ENCODE measurements at regions not wholly inside any gene's neighbourhood (a gene's known extent, or its start where the extent isn't known, plus 50 kb on each side); places are given as distances from the start of the nearest gene placed in this dataset.

- intact Hi-C loops (cut with DNase I) = no loop called here
- no peaks in the 10 kb centered on the region for H3K9me3 ChIP-seq
- no peaks in the 10 kb centered on the region for H3K36me3 ChIP-seq (replicated peaks in 1 of 2; ENCODE audit: insufficient read depth in 1 of 2, low read depth in 2 of 2)
- H3K4me1 ChIP-seq = no peaks in the 10 kb centered on the region
- DNase-seq (no peak), ATAC-seq (no peak)
- no peak overlapping the region for H3K27ac ChIP-seq
- no peak overlapping the region for H3K4me3 ChIP-seq
- H3K27me3 ChIP-seq = no peaks in the 10 kb centered on the region
- TF ChIP-seq CTCF (IDR thresholded peaks at IDR 0.05) = no peak
- no peak for TF ChIP-seq POLR2A (IDR thresholded peaks at IDR 0.05)
- 60 to 66% methylated on average over 3 of the region's 3 CpGs for WGBS, 2 donors
Observed at GRCh38 chr15:61764141-61764540, 296.1 kb downstream of the VPS13C start.

- DNase-seq (no peak), ATAC-seq (no peak)
- H3K4me1 ChIP-seq = no peaks in the 10 kb centered on the region
- no peak overlapping the region for H3K27ac ChIP-seq
- H3K27me3 ChIP-seq = no peaks in the 10 kb centered on the region
- no peaks in the 10 kb centered on the region for H3K36me3 ChIP-seq (replicated peaks in 1 of 2; ENCODE audit: insufficient read depth in 1 of 2, low read depth in 2 of 2)
- intact Hi-C loops (cut with DNase I) = no loop called here
- H3K9me3 ChIP-seq = no peaks in the 10 kb centered on the region
- TF ChIP-seq POLR2A (IDR thresholded peaks at IDR 0.05) (no peak), CTCF (IDR thresholded peaks at IDR 0.05) (no peak)
- 55% methylated on average over 3 of the region's 3 CpGs for WGBS, 2 donors
- no peak overlapping the region for H3K4me3 ChIP-seq
Observed at GRCh38 chr15:61762676-61763075, 297.6 kb downstream of the VPS13C start.

- H3K4me1 ChIP-seq = no peaks in the 10 kb centered on the region
- no peak for DNase-seq
- intact Hi-C loops (cut with DNase I) = no loop called here
- no peaks in the 10 kb centered on the region for H3K27me3 ChIP-seq
- WGBS, 2 donors = 51 to 79% methylated on average over 2 of the region's 2 CpGs
- TF ChIP-seq POLR2A (IDR thresholded peaks at IDR 0.05) = no peak
- TF ChIP-seq CTCF (IDR thresholded peaks at IDR 0.05) = no peak
- no peaks in the 10 kb centered on the region for H3K36me3 ChIP-seq (replicated peaks in 1 of 2; ENCODE audit: insufficient read depth in 1 of 2, low read depth in 2 of 2)
- H3K4me3 ChIP-seq = no peak overlapping the region
- H3K27ac ChIP-seq = no peak overlapping the region
- no peak for ATAC-seq
- no peaks in the 10 kb centered on the region for H3K9me3 ChIP-seq
Observed at GRCh38 chr15:61759639-61760038, 300.6 kb downstream of the VPS13C start.

- H3K27me3 ChIP-seq = no peaks in the 10 kb centered on the region
- no peak for TF ChIP-seq POLR2A (IDR thresholded peaks at IDR 0.05)
- TF ChIP-seq CTCF (IDR thresholded peaks at IDR 0.05) = no peak
- H3K9me3 ChIP-seq = no peaks in the 10 kb centered on the region
- H3K36me3 ChIP-seq (replicated peaks in 1 of 2; ENCODE audit: insufficient read depth in 1 of 2, low read depth in 2 of 2) = no peaks in the 10 kb centered on the region
- no peak overlapping the region for H3K27ac ChIP-seq
- no peak for ATAC-seq
- WGBS, 2 donors = 82 to 85% methylated on average over 4 of the region's 4 CpGs
- DNase-seq = no peak
- H3K4me1 ChIP-seq = no peaks in the 10 kb centered on the region
- no peak overlapping the region for H3K4me3 ChIP-seq
- intact Hi-C loops (cut with DNase I) = no loop called here
Observed at GRCh38 chr15:61756071-61756820, 304.0 kb downstream of the VPS13C start.

GRCh38 chr15:61755467-61755866, 304.8 kb downstream of the VPS13C start:
- no peaks in the 10 kb centered on the region for H3K9me3 ChIP-seq
- ATAC-seq (no peak), DNase-seq (no peak)
- no peak overlapping the region for H3K27ac ChIP-seq
- 63 to 80% methylated on average over 2 of the region's 2 CpGs for WGBS, 2 donors
- H3K27me3 ChIP-seq = no peaks in the 10 kb centered on the region
- no peaks in the 10 kb centered on the region for H3K36me3 ChIP-seq (replicated peaks in 1 of 2; ENCODE audit: insufficient read depth in 1 of 2, low read depth in 2 of 2)
- H3K4me1 ChIP-seq = peaks cover 5% of the 10 kb centered on the region
- intact Hi-C loops (cut with DNase I) = no loop called here
- H3K4me3 ChIP-seq = no peak overlapping the region
- TF ChIP-seq POLR2A (IDR thresholded peaks at IDR 0.05) = no peak
- no peak for TF ChIP-seq CTCF (IDR thresholded peaks at IDR 0.05)

Data from body of pancreas (tissue), 4 donors.